NCI-H345 treated with DMSO at 0.1 percent for 48 hours (cell line): ENCODE measurements at regions not wholly inside any gene's neighbourhood (a gene's known extent, or its start where the extent isn't known, plus 50 kb on each side); places are given as distances from the start of the nearest gene placed in this dataset.
"Not testable (repeated sequence)": the region's sequence is repeated elsewhere in the genome, so short reads cannot be mapped to it uniquely, and the experiment has no call there.

ENCODE experiments used
- DNase-seq: peaks from one replicate; lab custom pipeline; 2025; ENCODE audit not compliant: unreplicated experiment; lab: John Stamatoyannopoulos, UW

- DNase-seq = no peak
Observed at GRCh38 chr5:25764733-25765132, 1120.0 kb upstream of the CDH10 start.

DNA sequence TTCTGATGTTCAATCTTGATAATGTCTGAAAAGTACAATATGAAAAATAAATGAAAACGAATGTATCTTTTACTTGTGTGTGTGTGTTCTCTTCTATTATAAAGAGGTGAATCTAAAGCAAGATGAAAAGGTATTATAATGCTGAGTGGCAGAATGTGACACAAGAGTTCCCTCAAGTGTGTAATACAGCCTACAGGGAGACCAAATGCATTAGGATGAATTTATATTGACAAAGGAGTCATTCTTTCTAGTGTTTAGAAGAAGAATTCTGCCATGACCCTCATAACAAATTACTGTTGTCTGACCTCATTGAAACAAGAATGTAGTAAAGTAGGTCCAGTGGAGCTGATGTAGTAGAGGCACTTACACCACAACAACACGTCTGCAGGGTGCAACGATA lies 1119.0 kb upstream of the CDH10 start:
- no peak for DNase-seq

DNA sequence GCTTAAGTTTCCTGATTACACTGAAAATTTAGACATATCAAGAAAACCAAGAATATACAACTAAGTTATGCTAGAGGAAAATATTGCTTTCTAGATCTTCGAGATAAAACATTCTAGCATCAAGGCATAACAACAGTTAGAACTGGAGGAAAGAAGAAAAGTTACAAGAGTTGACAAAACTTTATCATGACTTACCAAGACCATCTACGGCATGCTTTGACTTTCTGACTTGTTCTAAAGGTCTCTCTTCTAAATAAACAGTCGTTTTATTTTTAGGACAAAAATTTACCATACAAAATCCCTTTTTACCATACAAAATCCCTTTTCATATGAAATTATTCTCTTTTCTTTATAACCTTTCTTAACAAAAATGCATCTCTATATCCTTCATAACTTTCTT lies 1110.1 kb upstream of the CDH10 start:
- no peak for DNase-seq

- no peak for DNase-seq
Observed at GRCh38 chr5:25744908-25745307, 1100.1 kb upstream of the CDH10 start.

GRCh38 chr5:25716680-25717079 lies 1071.9 kb upstream of the CDH10 start:
- DNase-seq = no peak

- no peak for DNase-seq
Observed at GRCh38 chr5:25713259-25713658, 1068.5 kb upstream of the CDH10 start.

- no peak for DNase-seq
Observed at GRCh38 chr5:25707093-25707492, 1062.3 kb upstream of the CDH10 start.

GRCh38 chr5:25701936-25702335 lies 1057.2 kb upstream of the CDH10 start:
- no peak for DNase-seq

DNA sequence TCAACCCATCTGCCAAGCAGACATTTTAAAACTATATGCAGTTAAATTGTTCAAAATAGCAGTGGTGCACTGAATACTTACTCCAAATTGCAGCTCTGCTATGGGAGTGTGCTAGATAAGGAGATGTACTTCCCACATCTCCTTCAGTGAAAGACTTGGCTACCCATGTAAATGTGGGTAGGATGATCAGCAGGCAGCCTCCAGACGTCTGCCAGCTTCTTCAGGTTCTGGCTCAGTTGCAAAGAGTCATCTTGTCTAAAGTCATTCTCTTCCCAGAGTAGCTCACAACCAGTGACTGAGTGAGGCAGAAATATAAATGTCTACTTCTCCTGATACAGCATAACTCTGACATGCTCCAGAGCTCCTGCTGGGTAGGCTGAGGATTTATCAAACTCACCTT lies 1050.0 kb upstream of the CDH10 start:
- no peak for DNase-seq

DNA sequence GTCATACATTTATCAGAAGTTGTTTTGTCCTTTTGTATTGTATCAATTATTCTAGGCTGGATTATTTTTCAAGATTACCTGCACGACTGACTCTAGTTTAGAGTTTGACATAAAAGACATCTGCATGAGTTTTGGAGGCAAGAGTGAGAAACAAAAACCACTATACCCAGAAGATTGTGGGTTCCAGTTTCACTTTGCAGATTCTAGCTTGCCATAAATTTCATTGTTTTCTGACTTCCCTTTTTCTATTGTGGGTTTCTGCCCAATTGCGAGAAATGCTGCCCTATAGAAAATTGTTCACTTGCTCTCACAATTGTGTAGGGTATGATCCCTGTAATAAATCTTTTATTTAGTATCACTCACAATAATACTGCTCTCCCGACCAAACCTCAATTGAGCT lies 1043.4 kb upstream of the CDH10 start:
- DNase-seq = no peak

- no peak for DNase-seq
Observed at GRCh38 chr5:25669645-25670401, 1025.0 kb upstream of the CDH10 start.

GRCh38 chr5:25662610-25663009 lies 1017.8 kb upstream of the CDH10 start:
- DNase-seq = no peak

- DNase-seq = not testable (repeated sequence)
Observed at GRCh38 chr5:25650316-25650715, 1005.5 kb upstream of the CDH10 start.

GRCh38 chr5:25649628-25650265 lies 1005.0 kb upstream of the CDH10 start:
- no peak for DNase-seq

- no peak for DNase-seq
Observed at GRCh38 chr5:25646421-25647341, 1001.9 kb upstream of the CDH10 start.

- no peak for DNase-seq
Observed at GRCh38 chr5:25641124-25641523, 996.3 kb upstream of the CDH10 start.

DNA sequence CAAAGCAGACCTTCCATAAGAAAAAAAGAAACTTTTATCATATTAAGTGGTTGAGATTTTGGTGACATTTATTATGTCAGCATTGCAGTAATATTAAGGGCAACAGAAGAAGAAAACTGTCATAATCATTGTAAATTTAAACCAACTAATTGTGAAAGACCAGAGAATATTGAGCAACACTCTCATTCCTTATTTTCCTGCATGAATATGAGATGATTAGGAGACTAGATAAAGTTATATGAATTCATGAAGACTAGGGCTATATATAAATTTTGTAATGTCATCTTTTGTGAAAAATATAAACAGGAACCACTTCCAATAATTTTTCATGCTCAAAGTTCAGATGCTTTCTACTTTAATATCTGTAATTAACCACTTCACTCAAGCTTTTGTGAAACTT lies 974.5 kb upstream of the CDH10 start:
- no peak for DNase-seq

DNA sequence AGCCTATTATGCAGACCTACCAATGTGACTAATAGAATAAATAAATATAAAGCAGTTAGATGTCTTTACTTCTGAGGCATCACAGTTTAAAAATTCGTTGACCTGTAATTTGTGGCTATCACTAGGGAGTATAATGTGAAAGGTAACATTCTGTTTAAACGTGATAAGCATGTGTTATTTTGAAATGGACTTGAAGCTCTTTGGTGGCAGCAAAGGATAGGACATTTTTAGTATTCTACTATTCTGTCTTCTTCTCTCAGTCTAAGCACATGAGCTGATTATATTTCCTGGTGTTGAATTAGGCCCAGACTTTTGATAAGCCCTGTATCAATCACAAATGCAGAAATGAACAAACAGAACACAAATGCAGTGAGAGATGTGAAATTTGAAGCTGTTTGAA lies 974.0 kb upstream of the CDH10 start:
- no peak for DNase-seq

- no peak for DNase-seq
Observed at GRCh38 chr5:25614466-25614865, 969.7 kb upstream of the CDH10 start.

- DNase-seq = no peak
Observed at GRCh38 chr5:25604681-25605080, 959.9 kb upstream of the CDH10 start.

- no peak for DNase-seq
Observed at GRCh38 chr5:25579111-25579510, 934.3 kb upstream of the CDH10 start.

GRCh38 chr5:25573691-25574090 lies 928.9 kb upstream of the CDH10 start:
- no peak for DNase-seq
